Ecto neural progenitor cell (in vitro differentiated cells): ENCODE measurements at regions not wholly inside any gene's neighbourhood (a gene's known extent, or its start where the extent isn't known, plus 50 kb on each side); places are given as distances from the start of the nearest gene placed in this dataset.
A peak's percentile ranks its signal among the peaks of the same experiment; 100 is the strongest.

Source experiments
- DNase-seq: peaks from one replicate; pipeline ENCODE4 v3.0.0-alpha.2; 2018; ENCODE audit warnings: low spot score

- no peak for DNase-seq
Observed at GRCh38 chr1:83770319-83770661, 228.6 kb downstream of the TTLL7 start.

GRCh38 chr1:83769594-83770318 is 229.2 kb downstream of the TTLL7 start:
- no peak for DNase-seq

- no peak for DNase-seq
Observed at GRCh38 chr1:83769072-83769471, 229.9 kb downstream of the TTLL7 start.

GRCh38 chr1:83766241-83766691 is 232.7 kb downstream of the TTLL7 start:
- DNase-seq = no peak

- no peak for DNase-seq
Observed at GRCh38 chr1:83765125-83765524, 233.8 kb downstream of the TTLL7 start.

GRCh38 chr1:83764209-83764608 is 234.7 kb downstream of the TTLL7 start:
- no peak for DNase-seq

GRCh38 chr1:83763361-83764095 is 235.4 kb downstream of the TTLL7 start:
- DNase-seq = no peak

- DNase-seq = no peak
Observed at GRCh38 chr1:83762416-83762815, 236.5 kb downstream of the TTLL7 start.

- DNase-seq = no peak
Observed at GRCh38 chr1:83762039-83762365, 236.9 kb downstream of the TTLL7 start.

GRCh38 chr1:83761167-83762038 is 237.5 kb downstream of the TTLL7 start:
- peak; percentile 53 for DNase-seq

- DNase-seq = no peak
Observed at GRCh38 chr1:83760226-83761021, 238.5 kb downstream of the TTLL7 start.

GRCh38 chr1:83756984-83757717 is 241.8 kb downstream of the TTLL7 start:
- DNase-seq = no peak

- no peak for DNase-seq
Observed at GRCh38 chr1:83751602-83752001, 247.3 kb downstream of the TTLL7 start.

- no peak for DNase-seq
Observed at GRCh38 chr1:83750201-83750600, 248.7 kb downstream of the TTLL7 start.

- no peak for DNase-seq
Observed at GRCh38 chr1:83747853-83748482, 251.0 kb downstream of the TTLL7 start.

- no peak for DNase-seq
Observed at GRCh38 chr1:83746234-83746633, 252.7 kb downstream of the TTLL7 start.

- no peak for DNase-seq
Observed at GRCh38 chr1:83742446-83742845, 256.5 kb downstream of the TTLL7 start.

GRCh38 chr1:83741770-83742169 is 257.2 kb downstream of the TTLL7 start:
- DNase-seq = no peak

GRCh38 chr1:83741348-83741747 is 257.6 kb downstream of the TTLL7 start:
- peak; percentile 66 for DNase-seq

- DNase-seq = no peak
Observed at GRCh38 chr1:83735526-83735925, 263.4 kb downstream of the TTLL7 start.

GRCh38 chr1:83734420-83734819 is 264.5 kb downstream of the TTLL7 start:
- DNase-seq = no peak
